ENCODE measurements at regions not wholly inside any gene's neighbourhood (a gene's known extent, or its start where the extent isn't known, plus 50 kb on each side); places are given as distances from the start of the nearest gene placed in this dataset.
"Not testable (repeated sequence)": the region's sequence is repeated elsewhere in the genome, so short reads cannot be mapped to it uniquely, and the experiment has no call there.

DNA sequence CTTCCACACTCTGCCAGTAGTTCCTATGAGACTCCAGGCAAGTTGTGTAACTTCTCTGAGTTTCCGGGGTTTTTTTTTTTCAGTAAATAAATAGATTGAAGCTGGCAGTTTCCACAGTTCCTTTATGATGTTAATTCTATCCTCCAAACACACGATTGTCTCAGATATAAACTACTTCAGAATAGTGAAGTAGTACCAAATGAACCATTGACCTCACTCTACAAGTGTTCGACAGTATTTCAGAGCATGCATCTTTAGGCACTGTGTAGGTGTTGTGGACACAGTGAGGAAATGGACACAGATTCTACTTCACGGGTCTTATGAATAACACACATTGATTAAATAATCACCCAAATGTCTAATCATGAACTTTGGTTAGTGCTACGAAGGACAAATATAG lies 136.1 kb upstream of the IGSF10 start:
- no peak for DNase-seq (ENCODE audit: low spot score)

DNA sequence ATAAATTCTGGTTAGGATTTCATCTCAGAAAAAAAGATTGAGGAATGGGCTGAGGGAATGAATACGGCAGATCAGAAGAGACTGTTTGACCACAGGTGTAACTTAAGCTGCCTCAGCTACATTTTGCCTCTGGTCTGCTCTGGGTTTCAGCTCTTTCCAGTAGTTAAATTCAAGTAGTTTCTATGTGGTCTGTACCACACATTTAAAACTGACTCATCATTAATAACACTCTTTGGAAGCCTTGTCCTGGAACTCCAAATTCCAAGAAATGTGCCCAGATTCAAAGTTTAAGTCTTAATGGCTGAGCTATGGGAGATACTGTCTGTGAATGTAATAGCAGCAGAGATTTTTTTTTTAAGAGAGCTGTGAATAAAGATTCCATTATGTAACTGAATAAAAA lies 133.1 kb upstream of the IGSF10 start:
- DNase-seq (ENCODE audit: low spot score): no peak

DNA sequence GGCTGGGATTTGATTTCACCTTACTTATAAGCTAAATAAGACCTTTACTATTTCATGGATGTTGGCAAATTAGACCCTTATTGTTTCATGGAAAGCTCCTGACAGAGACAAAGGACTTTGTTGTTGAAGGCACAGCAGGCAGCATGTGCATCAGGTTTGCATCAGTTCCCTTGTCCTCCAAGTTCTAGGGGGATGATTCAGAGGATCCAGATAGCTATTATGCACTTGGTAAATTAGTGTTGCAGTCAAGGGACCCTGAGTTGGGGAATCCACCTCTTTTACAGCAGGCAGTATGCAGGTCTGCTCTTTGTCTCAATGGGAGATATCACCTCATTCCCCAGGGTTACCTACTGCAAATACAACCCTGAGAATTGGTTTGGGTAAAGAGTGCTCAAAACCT lies 131.4 kb upstream of the IGSF10 start:
- DNase-seq (ENCODE audit: low spot score): no peak

DNA sequence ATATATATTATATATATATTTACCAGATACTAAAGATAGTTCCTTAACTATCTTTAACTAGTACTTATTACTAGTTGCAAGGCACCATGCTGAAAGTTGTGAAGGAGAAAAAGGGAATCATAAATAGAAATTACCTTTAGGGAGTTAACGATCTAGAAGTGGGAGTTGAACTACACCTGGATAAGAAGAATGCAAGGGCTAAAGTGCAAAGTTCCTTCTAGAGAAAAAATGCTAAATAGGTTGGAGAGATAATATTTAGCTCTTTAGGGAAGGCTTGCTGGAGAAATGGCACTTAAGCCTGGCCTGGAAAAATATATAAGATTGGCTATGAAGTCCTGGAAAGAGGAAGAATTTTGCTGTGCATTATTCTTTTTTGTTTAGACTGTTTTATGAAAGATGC lies 130.6 kb upstream of the IGSF10 start:
- DNase-seq (ENCODE audit: low spot score): no peak

DNA sequence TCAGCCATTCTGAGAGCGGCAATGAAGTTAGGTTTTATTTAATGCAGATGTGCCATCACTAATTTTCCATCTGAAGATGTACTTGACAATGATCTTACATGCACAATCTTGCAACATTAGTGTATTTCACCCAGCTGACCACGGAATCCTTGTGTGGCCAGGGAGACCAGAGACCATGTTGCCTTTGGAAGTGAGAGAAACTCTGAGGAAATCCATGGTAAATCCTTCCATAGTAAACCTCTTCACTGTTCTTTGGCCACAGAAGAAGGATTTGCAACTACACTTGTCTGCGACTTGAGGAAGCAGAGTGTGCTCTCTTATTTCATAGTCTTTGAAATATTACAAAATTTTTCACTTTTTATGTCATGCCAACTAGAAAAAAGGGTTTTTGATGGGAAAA lies 128.4 kb upstream of the IGSF10 start:
- no peak for DNase-seq (ENCODE audit: low spot score)

DNA sequence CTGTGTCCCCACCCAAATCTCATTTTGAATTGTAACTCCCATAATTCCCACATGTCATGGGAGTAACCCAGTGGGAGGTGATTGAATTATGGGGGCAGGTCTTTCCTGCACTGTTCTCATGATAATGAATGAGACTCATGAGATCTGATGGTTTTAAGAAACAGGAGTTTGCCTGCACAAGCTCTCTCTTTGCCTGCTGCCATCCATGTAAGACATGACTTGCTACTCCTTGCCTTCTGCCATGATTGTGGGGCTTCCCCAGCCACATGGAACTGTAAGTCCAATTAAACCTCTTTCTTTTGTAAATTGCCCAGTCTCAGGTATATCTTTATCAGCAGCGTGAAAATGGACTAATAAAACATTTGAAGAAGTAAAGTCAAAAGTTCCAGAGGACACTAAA lies 126.8 kb upstream of the IGSF10 start:
- DNase-seq (ENCODE audit: low spot score): not testable (repeated sequence)

DNA sequence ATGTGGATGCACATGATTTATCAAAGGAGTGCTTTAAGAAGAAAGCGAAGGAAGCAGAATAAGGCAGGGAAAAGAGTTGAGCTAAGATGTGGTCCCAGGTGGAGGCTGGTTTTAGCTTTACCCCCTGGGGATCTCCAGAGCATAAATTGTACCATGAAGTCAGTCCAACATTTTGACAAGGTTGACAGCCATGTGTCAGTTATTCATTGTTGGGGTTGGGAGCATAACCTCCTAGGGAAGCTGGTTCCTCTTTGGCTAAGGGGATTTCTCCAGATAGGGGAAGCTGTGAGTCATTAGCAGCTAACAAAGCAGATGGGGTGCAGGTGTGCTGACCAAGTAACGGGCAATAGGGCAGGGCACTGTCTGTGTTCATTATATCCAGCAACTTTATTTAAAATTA lies 123.7 kb upstream of the IGSF10 start:
- no peak for DNase-seq (ENCODE audit: low spot score)

DNA sequence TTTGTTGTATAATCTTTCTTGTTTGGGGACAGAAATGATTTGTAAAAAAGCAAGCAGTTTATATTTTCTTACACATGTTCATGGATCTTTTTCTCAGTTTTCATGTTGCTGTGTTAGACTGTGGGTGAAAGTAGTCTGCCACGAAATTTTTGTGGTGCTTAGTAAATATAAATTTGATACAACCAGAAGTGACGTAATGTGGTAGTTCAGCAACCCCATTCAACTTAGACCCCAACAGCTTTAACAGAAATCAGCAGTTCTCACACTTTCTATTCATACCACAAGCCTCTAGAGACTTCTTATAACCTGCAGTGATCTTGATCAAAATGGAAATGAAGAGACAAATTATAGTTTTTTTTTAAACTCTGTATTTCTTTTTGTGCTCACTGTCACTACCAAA lies 120.2 kb upstream of the IGSF10 start:
- no peak for DNase-seq (ENCODE audit: low spot score)

DNA sequence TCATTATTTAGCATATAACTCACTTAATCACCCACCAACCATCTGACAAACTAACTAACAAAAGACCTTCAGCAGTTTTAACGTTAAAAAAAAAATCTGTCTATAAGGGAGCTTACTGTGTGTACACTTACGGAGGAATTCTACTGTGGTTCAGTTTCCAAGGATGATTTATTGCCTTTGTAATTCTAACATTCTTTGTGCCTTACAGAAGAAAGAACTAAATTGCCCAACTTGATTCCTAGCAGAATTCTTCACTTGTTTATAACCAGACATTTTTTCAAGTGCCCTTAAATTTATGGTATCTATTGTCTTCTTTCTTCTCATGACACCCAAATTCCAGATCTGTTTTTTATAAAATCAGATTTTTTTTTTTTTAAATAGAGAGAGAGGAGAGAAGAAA lies 119.7 kb upstream of the IGSF10 start:
- DNase-seq (ENCODE audit: low spot score): no peak

DNA sequence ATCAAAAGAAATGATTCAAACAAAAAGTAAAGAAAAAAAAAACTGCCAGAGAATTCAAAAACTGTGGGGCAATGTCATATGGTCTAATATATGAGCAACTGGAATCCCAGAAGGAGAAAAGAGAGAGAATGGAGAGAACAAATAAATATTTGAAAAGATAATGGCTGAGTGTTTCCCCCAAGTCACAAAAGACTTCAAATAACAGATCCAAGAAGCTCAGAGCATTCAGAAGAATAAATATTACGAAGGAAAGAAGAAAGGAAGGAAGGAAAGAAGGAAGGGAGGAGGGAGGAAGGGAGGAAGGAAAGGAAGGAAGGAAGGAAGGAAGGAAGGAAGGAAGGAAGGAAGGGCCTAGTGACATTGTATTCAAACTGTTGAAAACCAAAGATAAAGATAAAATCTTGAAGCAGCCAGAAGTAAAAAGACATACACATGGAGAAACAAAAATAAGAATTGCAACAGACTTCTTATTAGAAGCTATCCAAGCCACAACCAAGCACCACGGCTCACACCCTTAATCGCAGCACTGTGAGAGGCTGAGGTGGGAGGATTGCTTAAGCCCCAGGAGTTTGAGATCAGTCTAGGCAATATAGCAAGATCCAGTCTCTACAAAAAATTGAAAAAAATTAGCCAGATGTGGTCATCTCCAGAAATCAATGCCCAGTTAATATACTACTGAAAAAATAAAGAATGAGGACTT lies 118.9 kb upstream of the IGSF10 start:
- no peak for DNase-seq (ENCODE audit: low spot score)

DNA sequence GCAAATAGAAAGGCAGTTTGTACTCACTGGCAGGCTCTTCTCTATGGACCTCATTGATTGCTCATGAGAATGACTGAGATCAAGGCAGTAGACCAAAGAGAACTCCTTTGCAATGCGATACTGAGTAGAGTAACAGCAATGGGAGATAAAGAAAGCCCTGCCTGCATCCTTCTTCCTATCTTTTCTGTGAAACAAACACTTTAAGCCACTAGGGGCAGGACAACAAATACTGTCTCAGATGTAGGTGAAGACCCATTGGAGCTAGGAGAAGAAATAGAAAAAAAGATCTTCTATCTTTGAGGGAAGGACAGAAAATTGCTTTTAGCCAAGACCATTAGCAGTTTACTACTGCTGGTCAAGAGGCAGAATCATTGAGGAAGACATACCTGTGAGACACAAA lies 117.6 kb upstream of the IGSF10 start:
- no peak for DNase-seq (ENCODE audit: low spot score)

DNA sequence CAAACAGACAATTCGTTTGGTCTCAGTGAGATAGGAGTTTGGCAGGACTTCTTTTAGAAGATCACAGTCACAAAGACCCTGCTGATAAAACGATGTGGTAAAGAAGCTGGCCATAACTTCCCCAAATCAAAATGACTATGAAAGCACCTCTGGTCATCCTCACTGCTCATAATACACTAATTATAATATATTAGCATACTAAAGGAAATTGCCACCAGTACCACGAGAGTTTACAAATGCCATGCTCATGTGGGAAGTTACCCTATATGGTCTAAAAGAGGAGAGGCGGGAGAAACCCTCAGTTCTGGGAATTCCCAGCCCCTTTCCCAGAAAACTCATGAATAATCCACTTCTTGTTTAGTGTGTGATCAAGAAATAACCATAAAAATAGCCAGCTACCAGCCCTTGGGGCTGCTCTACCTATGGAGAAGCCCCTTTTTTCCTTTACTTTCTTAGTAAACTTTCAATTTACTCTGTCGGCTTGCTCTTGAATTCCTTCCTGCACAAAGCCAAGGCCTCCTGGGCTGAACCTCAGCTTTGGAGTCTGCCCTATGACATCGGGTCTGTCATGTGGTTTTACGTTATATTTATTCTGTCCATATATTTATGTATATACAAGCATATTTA lies 115.8 kb upstream of the IGSF10 start:
- DNase-seq (ENCODE audit: low spot score): no peak

DNA sequence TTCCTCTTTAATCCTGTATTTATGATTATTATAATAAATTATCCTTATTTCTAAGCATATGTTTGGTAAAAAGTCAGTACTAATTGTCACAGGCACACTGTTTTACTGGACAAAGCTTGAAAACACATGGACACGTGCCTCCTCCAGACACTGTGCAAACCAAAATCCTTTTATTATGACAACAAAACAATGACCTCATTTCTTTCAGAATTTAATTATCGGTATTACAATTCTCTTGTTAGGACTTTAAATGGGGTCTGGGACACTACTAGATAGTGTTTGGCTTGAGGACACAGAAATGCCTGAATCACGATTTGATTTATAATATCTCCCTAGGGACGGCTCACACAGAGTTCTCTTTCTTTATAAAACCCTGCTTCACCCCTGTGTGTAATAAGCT lies 107.3 kb upstream of the IGSF10 start:
- no peak for DNase-seq (ENCODE audit: low spot score)

DNA sequence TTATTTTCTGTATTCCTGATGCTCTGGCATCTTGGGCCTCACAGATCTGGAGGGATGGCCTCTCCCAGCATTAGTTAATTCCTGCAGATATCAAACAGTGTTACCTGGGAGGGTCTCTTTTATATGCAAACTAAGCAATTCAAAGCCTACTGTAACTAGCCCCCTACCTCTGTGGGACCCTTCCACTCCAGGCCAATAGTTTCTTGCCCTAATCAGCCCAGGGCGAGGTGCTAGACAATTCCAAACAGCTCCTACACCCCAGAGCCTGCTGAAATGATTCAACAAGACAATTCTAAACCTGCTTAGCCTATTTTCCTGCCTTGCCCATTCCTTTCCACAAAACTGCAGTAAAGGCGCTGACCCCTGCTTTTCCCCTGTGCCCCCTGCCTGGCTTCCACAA lies 106.6 kb upstream of the IGSF10 start:
- DNase-seq (ENCODE audit: low spot score): no peak

DNA sequence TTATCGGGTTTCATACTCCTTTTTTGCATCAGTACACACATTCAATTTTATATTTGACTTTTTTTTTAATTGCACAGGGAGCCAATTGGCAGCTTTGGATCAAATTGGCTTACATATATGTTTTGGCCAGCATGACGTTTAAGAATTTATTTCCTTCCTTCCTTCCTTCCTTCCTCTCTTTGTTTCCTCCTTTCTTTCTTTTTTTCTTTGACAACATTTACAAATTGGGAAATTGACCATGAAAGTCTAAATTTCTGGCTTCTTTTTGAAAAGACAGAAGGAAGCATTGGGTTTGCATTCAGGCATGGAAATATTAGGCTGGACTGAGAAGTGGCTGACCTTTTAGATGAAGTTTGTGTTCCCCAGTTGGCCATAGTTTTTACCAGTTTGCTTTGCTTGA lies 103.4 kb upstream of the IGSF10 start:
- no peak for DNase-seq (ENCODE audit: low spot score)

DNA sequence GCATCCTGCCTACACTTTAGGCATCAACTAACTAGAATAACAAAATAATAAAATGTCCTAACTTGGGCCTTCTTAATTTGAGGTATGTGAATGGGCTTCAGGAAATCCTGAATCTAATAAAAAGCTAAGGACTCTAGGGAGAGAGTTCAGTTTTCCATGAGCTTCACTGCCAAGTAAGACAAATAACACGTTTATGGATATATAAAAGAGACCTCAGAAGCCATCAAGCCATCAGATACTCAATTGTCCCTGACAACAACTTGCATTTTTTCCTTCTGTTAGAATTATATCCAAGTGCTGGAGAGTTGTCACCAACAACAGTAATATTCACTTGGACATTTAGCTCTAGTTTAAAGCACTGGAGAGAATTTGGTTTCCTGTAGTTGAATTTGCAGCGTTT lies 102.4 kb upstream of the IGSF10 start:
- no peak for DNase-seq (ENCODE audit: low spot score)

DNA sequence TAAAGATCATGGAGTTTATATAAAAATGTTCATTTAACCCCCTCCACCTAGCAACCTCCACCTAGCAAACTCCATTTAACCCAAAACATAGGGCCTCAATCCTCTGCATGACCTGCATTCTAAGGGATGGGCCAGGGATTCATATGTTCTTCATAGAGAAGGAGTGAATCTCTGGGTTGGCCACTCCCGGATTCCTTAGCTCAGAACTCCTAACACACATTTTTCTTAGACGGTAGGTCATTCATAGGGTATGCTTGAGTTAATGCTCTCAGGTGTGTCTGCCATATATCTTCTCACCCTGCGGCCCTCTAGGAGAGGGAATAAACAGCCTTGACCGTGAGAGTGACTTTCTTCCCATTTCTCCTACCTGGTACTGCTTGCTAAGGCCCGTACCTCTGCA lies 102.0 kb upstream of the IGSF10 start:
- no peak for DNase-seq (ENCODE audit: low spot score)

DNA sequence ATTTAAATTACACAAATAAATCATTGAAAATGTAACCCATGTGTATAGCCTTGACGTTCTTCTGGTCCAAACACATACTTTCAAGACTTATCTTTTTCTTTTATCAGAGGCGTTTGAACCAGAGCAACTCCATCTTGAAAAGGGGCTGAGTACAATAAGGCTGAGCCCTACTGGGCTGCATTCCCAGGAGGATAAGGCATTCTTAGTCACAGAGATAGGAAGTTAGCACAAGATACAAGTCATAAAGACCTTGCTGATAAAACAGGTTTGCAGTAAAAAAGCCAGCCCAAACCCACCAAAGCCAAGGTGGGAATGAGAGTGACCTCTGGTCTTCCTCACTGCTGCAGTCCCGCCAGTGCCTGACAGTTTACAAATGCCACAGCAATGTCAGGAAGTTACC lies 101.0 kb upstream of the IGSF10 start:
- DNase-seq (ENCODE audit: low spot score): no peak

DNA sequence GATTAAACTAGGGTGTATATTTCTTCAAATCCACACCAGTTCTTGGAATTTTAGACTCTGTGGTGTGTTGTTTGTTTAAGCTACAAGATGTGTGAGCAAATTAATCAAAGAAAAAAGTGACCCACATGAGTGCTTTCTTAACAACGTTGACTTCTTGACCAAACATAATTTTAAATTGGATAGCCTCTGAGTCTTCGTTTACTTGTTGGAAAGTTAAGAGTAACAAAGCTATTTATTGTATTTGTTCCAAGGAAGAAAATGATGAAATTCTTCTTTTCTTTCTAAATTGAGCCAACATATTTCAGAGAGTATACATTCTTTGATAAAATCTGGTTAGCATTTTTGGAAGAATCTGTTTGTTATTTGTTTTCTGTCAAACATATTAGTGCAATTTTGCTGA lies 99.9 kb upstream of the IGSF10 start:
- DNase-seq (ENCODE audit: low spot score): no peak

DNA sequence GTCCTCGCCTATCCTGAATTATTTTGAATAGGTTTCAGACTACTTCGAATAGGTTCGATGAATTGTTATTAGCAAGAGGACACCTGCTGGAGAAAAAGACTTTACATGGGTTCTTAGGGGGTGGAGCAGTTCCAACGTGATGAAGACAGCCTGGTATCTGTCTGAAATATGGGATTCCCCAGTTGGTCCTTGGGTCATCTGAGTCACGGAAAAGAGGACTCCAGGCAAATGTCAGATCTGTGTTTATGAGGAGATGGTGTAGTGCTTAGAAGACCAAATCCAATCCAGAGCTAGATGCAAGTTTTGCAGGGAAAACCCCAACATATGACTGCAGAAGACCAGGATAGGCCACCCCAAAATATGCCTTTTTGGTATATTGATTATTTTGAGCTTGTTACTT lies 98.9 kb upstream of the IGSF10 start:
- DNase-seq (ENCODE audit: low spot score): no peak

DNA sequence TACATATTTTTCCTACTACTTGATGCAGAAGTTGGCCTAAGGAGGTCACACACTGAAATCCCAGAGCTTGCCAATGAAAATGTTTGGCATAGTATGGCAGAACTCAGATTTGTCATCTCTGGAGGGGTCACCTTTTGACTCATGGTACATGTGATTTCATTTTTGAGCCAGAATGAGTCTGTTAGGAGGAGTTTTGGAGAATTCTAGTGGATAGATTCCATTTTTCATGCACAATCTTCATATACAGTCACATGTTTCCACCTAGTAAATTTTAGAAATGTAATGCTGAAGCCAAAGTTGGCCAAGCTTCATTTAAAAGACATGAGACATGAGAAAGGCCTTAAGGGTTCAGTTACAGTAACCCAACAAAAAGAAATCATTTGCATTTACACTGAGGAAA lies 97.8 kb upstream of the IGSF10 start:
- no peak for DNase-seq (ENCODE audit: low spot score)

DNA sequence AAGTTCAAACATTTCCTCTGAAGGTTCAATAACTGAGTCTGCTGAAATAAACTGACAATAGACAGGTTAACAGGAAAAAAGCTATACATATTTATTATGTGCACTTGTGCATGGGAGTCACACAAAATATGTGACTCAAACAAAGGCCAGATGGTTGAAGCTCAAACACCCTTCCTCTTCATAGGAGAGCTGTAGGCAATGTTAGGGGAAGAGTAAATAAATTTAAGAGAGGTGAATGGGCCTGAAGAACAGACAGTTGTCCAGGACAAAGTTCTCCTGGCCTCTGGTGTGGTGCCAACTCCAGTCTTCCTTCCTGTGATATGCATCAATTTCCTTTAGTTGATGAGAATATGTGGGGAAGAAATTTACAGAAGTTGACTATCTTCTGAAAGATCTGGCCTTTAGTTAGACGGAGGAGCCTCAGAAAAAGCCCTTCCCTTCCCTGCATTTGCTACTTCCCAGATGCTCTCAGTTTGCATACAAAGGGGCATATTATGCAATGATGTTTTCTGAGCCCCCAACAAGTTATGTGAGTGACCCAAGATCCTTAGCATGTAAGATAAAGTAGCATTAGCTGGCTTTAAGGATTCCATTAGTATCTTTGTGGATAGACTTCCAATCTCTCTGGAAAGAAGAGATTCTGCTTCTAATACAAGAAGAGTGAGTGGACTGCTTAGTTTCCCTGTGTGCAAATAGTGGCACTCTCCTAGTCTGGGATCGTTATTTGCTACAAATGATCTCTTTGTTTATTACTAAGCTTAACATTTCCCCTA lies 96.4 kb upstream of the IGSF10 start:
- DNase-seq (ENCODE audit: low spot score): no peak

DNA sequence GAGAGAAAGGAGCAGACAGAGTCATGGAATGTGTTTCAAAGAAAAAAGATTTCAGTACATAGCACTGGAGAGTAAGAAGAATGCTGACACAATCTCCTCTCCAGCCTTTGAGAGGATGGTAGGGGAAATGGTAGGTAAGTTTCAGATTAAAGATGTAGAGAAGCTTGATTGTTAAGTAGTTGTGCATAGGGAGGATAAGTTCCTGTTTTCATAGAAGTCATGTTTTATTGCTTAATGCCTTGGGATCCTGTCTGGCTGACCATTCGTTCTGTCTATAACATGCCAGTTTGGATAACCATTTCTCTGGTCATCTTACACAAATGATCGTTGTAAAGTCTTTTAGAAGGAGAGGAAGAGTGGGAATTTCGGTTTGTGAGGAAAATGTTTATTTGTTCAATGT lies 95.7 kb upstream of the IGSF10 start:
- DNase-seq (ENCODE audit: low spot score): no peak

Data from SK-N-DZ (cell line).